Gastrocnemius medialis (tissue), 4 donors: ENCODE measurements at regions not wholly inside any gene's neighbourhood (a gene's known extent, or its start where the extent isn't known, plus 50 kb on each side); places are given as distances from the start of the nearest gene placed in this dataset.

Source experiments
- POLR2A ChIP-seq, 2 donors: fragments of 450-650 bp; IDR thresholded peaks; one replicate each; pipeline ENCODE4 v1.6.1; 2017; ENCODE audit warnings: antibody characterized with exemption in 2 of 2, mild to moderate bottlenecking in 2 of 2, moderate library complexity in 2 of 2
- TF ChIP-seq, protein P1 (sequence below), 5 experiments: fragments of 450-650 bp in 3 of 5; fragments of 200-600 bp in 2 of 5; sonication (generic) in 2 of 5; IDR thresholded peaks in 4 of 5; conservative IDR thresholded peaks in 1 of 5; 1 replicate in 4 of 5; 2 replicates in 1 of 5; pipeline ENCODE4 v1.5.1; 2016 to 2019; ENCODE audit warnings: antibody characterized with exemption in 5 of 5, mild to moderate bottlenecking in 3 of 5, moderate library complexity in 3 of 5

DNA sequence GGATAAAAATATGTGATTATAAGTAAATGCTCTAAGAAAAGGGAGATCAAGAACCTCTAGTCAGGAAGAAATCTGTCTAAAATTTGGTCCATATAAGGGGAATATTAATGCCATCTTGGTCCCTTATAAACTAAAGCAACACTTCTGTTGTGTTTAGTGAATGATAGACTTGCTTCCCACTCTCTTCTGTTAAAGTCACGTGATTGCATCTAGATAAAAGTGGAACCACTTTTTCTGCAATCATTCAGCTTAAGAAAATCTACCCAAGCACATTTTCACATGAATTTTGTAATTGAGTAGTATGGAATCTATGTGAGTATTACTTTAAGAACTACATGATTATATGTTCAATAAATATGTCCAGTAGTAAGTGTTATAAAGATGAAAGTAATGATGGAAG, 782.9 kb upstream of the MIR17HG start:
- TF ChIP-seq, protein P1, sequence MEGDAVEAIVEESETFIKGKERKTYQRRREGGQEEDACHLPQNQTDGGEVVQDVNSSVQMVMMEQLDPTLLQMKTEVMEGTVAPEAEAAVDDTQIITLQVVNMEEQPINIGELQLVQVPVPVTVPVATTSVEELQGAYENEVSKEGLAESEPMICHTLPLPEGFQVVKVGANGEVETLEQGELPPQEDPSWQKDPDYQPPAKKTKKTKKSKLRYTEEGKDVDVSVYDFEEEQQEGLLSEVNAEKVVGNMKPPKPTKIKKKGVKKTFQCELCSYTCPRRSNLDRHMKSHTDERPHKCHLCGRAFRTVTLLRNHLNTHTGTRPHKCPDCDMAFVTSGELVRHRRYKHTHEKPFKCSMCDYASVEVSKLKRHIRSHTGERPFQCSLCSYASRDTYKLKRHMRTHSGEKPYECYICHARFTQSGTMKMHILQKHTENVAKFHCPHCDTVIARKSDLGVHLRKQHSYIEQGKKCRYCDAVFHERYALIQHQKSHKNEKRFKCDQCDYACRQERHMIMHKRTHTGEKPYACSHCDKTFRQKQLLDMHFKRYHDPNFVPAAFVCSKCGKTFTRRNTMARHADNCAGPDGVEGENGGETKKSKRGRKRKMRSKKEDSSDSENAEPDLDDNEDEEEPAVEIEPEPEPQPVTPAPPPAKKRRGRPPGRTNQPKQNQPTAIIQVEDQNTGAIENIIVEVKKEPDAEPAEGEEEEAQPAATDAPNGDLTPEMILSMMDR (IDR thresholded peaks at IDR 0.05 in 4 of 5, conservative IDR thresholded peaks at IDR 0.05 in 1 of 5) = no peak
- no peak for TF ChIP-seq POLR2A (IDR thresholded peaks at IDR 0.05)
